ENCODE measurements at regions not wholly inside any gene's neighbourhood (a gene's known extent, or its start where the extent isn't known, plus 50 kb on each side); places are given as distances from the start of the nearest gene placed in this dataset.
"Not testable (repeated sequence)": the region's sequence is repeated elsewhere in the genome, so short reads cannot be mapped to it uniquely, and the experiment has no call there.

GRCh38 chr6:14241255-14242070 is 123.9 kb downstream of the CD83 start:
- H3K4me3 Mint-ChIP-seq, result no peak overlapping the region
- Histone ChIP-seq H3K4me1 (ENCODE audit: insufficient read depth) (peaks cover 9% of the 10 kb centered on the region; the same call in 1 of the 2 replicates), H3K9me2 (ENCODE audit: insufficient read depth) (peaks cover 6% of the 10 kb centered on the region; the same call in 1 of the 2 replicates), H3K36me3 (ENCODE audit: insufficient read depth) (0 out of 2 replicates have a peak, but pooled peaks cover 3% of the 10 kb centered on the region), H3K79me2 (replicated peaks; ENCODE audit: insufficient read depth) (no peaks in the 10 kb centered on the region), H2AFZ (no peak overlapping the region), H3K4me3 (no peak overlapping the region), H3F3A (replicated peaks; ENCODE audit: low read depth) (no peaks in the 10 kb centered on the region), H3K4me2 (no peak overlapping the region), H4K20me1 (replicated peaks; ENCODE audit: insufficient read depth) (no peaks in the 10 kb centered on the region), H3K27me3 (ENCODE audit: insufficient read depth) (no peaks in the 10 kb centered on the region), H3K27ac (ENCODE audit: low read depth) (no peak overlapping the region)
- H3K36me3 Mint-ChIP-seq (ENCODE audit: low read depth), result peaks cover 9% of the 10 kb centered on the region; the same call in 1 of the 3 replicates
- H3K9me3 Mint-ChIP-seq, result peaks cover 13% of the 10 kb centered on the region; the same call in 2 of the 3 replicates
- H3K27me3 Mint-ChIP-seq (ENCODE audit: insufficient read depth, low read depth, poor library complexity), result peaks cover 4% of the 10 kb centered on the region
- ATAC-seq, result no peak
- no peak overlapping the region for H3K27ac Mint-ChIP-seq
- peaks cover 9% of the 10 kb centered on the region for H3K4me1 Mint-ChIP-seq
- TF ChIP-seq REST (IDR thresholded peaks at IDR 0.05; ENCODE audit: unreplicated experiment) (no peak), ZNF114 (CRISPR knock-in tag; IDR thresholded peaks at IDR 0.05) (no peak), EZH2 (IDR thresholded peaks at IDR 0.05; ENCODE audit: low read depth, unreplicated experiment) (no peak), STAT1 (IDR thresholded peaks at IDR 0.05; ENCODE audit: unreplicated experiment) (no peak), ZNF331 (CRISPR knock-in tag; IDR thresholded peaks at IDR 0.05; ENCODE audit: low read depth) (no peak), JUNB (IDR thresholded peaks at IDR 0.05; ENCODE audit: unreplicated experiment) (no peak), CTCF (conservative IDR thresholded peaks at IDR 0.05; ENCODE audit: low read depth in 2 of 2) (no peak), ETS1 (IDR thresholded peaks at IDR 0.05) (no peak), CREB1 (CRISPR knock-in tag; IDR thresholded peaks at IDR 0.05; ENCODE audit: low read depth) (no peak)
- no peak for DNase-seq (ENCODE audit: low spot score)

GRCh38 chr6:14242912-14243311 is 125.3 kb downstream of the CD83 start:
- H3K4me1 ChIP-seq (ENCODE audit: insufficient read depth); H3K27ac Mint-ChIP-seq; H3K4me3 ChIP-seq; H3K4me2 ChIP-seq; H3K79me2 ChIP-seq (replicated peaks; ENCODE audit: insufficient read depth); DNase-seq (ENCODE audit: low spot score); H3K4me1 Mint-ChIP-seq; H3K27me3 Mint-ChIP-seq (ENCODE audit: insufficient read depth, low read depth, poor library complexity); H4K20me1 ChIP-seq (replicated peaks; ENCODE audit: insufficient read depth); H3F3A ChIP-seq (replicated peaks; ENCODE audit: low read depth); H3K36me3 Mint-ChIP-seq (ENCODE audit: low read depth); ATAC-seq; H3K4me3 Mint-ChIP-seq; H2AFZ ChIP-seq; H3K27me3 ChIP-seq (ENCODE audit: insufficient read depth); H3K27ac ChIP-seq (ENCODE audit: low read depth); H3K36me3 ChIP-seq (ENCODE audit: insufficient read depth); H3K9me2 ChIP-seq (ENCODE audit: insufficient read depth): not testable (repeated sequence)
- peaks cover 13% of the 10 kb centered on the region; the same call in 2 of the 3 replicates for H3K9me3 Mint-ChIP-seq
